ENCODE measurements at regions not wholly inside any gene's neighbourhood (a gene's known extent, or its start where the extent isn't known, plus 50 kb on each side); places are given as distances from the start of the nearest gene placed in this dataset.

GRCh38 chr2:8408560-8409460 is 273.0 kb upstream of the ID2 start:
- CTCF ChIA-PET: interaction anchor here (0.9 to 6.9 kb wide), 3 partner anchors 13 to 86 kb away, joined by 3 to 32 read pairs (median 4); no protein-coding TSS in a partner anchor
- peak; percentile 73 for DNase-seq (ENCODE audit: extremely low spot score)
- POLR2A ChIA-PET: interaction anchor here (0.7 to 0.9 kb wide), 2 partner anchors 8 to 273 kb away, joined by 3 to 5 read pairs; partner anchors contain the start of gene ID2
- TF ChIP-seq, protein P1, sequence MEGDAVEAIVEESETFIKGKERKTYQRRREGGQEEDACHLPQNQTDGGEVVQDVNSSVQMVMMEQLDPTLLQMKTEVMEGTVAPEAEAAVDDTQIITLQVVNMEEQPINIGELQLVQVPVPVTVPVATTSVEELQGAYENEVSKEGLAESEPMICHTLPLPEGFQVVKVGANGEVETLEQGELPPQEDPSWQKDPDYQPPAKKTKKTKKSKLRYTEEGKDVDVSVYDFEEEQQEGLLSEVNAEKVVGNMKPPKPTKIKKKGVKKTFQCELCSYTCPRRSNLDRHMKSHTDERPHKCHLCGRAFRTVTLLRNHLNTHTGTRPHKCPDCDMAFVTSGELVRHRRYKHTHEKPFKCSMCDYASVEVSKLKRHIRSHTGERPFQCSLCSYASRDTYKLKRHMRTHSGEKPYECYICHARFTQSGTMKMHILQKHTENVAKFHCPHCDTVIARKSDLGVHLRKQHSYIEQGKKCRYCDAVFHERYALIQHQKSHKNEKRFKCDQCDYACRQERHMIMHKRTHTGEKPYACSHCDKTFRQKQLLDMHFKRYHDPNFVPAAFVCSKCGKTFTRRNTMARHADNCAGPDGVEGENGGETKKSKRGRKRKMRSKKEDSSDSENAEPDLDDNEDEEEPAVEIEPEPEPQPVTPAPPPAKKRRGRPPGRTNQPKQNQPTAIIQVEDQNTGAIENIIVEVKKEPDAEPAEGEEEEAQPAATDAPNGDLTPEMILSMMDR (IDR thresholded peaks at IDR 0.05; ENCODE audit: control extremely low read depth, extremely low read depth, low read depth, missing control alignments): no peak

DNA sequence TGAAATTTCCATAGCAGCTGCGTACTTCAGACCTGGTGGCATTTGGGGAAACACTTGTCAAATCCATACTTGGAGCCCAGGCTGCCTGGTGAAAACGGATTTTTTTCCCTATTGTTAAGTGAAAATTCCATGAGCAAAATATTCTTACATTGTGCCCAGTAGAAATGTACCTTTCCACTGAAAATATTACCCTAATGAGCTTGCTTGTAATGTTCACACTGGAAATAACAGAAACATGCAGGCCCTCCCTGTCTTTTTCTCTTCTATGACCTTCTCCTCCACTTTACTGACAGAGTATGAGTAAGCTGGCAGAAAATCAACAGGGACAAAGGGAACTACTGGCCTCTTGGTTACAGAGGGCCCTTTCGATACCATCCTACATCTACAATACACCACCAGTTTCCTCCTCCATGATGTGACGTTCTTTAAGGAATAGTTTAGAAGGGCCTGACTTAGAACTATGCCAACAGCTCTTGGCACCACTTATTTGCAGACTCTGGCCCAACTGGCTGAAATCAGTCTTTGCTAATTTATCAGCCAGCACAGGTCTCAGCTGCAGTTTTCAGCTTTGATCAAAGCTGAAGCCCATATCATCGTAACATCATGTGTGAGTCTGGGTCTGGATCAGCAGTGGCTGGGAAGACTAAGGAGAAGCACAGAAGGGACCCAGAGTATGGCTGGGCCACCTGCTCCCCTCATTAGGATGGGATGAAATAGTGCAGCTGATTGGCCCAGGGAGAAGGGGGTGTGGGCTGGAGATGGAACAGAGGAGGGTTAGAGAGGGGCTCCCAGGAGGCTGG is 272.2 kb upstream of the ID2 start:
- DNase-seq (ENCODE audit: extremely low spot score): no peak
- TF ChIP-seq, protein P1 (IDR thresholded peaks at IDR 0.05; ENCODE audit: control extremely low read depth, extremely low read depth, low read depth, missing control alignments): no peak
- POLR2A ChIA-PET: no interaction called here
- CTCF ChIA-PET: interaction anchor here (0.6 to 6.9 kb wide), 4 partner anchors 12 to 85 kb away, joined by 3 to 32 read pairs (median 4); no protein-coding TSS in a partner anchor

DNA sequence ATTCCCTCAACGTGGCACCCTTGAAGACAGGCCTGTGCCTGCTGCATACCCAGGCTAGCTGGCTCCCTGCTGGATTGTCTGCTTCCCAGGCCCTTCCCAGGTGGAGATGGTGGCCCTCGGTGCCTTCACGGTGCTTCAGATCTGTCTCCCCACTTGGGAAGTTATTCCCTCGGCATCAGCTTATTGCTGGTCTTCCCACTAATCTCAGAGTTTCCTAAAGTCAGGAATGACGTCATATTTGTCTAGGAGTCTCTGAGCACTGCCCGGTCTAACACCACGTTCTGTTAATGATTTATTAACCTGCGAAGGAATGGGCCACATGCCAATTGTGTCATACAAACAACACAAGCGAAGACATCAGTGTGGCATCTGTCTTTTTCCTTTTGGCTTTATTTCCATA is 269.8 kb upstream of the ID2 start:
- CTCF ChIA-PET: no interaction called here
- no peak for DNase-seq (ENCODE audit: extremely low spot score)
- POLR2A ChIA-PET: no interaction called here
- TF ChIP-seq, protein P1 (IDR thresholded peaks at IDR 0.05; ENCODE audit: control extremely low read depth, extremely low read depth, low read depth, missing control alignments): no peak

GRCh38 chr2:8412586-8412985 is 269.3 kb upstream of the ID2 start:
- POLR2A ChIA-PET: no interaction called here
- no peak for DNase-seq (ENCODE audit: extremely low spot score)
- CTCF ChIA-PET: no interaction called here
- TF ChIP-seq, protein P1 (IDR thresholded peaks at IDR 0.05; ENCODE audit: control extremely low read depth, extremely low read depth, low read depth, missing control alignments): no peak

DNA sequence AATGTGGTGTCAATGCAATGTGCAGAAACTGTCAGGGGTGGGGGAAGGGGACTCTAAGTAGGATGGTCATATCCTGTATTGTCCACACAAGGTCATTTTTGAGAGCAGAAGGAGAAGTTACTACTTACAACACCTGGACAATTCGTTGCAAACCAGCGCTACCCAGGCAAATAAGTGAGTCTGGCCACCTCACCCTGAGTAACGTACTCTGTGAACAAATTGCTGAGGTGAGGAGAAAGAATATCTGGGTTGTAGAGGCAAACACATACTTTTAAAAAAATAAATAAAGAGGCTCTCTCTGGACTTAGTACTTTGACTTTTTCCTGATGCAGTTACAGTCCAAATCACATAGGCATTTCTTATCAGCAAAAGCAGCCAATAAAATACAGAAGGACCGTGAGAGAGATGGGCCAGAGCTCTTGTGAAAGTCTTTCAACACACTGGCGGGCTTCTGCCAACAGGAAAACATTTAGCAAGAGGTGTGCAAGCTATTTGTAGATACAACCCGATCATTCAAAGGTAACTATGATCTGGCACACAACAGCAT is 268.2 kb upstream of the ID2 start:
- TF ChIP-seq, protein P1 (IDR thresholded peaks at IDR 0.05; ENCODE audit: control extremely low read depth, extremely low read depth, low read depth, missing control alignments): no peak
- CTCF ChIA-PET: interaction anchor here (0.9 to 1.1 kb wide), 2 partner anchors 125 to 178 kb away, joined by 3 read pairs; no protein-coding TSS in a partner anchor
- no peak for DNase-seq (ENCODE audit: extremely low spot score)
- POLR2A ChIA-PET: no interaction called here
